ENCODE measurements at regions not wholly inside any gene's neighbourhood (a gene's known extent, or its start where the extent isn't known, plus 50 kb on each side); places are given as distances from the start of the nearest gene placed in this dataset.
A peak's percentile ranks its signal among the peaks of the same experiment; 100 is the strongest.
"Not testable (repeated sequence)": the region's sequence is repeated elsewhere in the genome, so short reads cannot be mapped to it uniquely, and the experiment has no call there.

DNA sequence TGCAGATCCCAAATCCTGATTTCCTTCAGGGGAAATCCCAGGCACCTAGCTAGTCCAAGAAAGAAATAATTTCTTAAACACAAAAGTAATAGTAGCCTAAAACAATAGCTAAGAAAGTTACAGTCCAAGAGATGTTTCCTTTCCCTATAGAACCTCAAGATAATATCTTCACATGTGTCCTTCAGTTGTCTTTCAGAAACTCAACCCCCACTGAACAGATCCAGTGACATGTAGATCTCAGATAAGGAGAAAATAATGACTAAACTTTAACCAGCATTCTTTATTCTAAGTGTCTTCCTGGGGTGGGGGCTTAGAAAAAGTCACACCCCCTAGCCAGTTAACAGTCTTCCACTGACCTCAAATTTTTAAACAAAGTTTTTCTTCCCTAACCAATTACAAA is 131.3 kb upstream of the ADRA1B start:
- no peak for DNase-seq (ENCODE audit: low spot score)

DNA sequence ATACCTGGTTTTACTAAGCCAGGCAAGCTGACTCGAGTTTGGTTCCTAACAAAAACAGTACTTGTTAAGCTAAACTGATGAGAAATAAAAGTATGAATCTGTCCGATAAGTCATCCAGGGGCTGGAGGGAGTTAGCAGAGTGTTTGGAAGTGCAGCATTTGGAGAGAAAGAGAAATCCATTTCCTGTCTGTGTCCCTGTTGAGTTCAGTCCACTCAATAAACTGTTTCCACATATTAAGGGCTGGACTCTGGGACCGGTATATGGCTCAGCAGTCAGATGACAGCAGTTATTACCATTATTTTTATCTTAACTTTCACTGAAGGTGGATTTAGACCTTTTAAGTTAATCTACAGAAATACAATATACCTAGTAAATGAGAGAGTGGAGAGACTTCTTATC is 130.6 kb upstream of the ADRA1B start:
- no peak for DNase-seq (ENCODE audit: low spot score)

DNA sequence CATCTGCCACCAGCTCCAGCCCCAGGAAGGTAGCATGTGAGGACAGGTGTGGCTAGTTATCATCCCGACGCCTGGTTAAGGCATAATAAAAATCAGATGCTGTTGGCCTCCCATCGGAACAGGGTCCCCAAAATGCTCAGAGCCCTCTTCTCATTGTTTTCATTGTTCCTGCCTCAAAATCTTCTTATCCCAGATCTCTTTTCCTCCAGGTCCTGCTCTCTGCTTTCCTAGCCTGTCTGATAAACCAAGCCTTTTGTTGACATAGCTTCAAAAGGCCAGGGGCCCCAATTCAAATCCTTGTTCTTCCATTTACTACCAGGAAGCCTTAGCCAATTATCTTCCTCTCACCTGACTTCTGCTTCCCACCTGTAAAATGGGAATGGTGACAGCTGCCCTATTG is 130.1 kb upstream of the ADRA1B start:
- no peak for DNase-seq (ENCODE audit: low spot score)

DNA sequence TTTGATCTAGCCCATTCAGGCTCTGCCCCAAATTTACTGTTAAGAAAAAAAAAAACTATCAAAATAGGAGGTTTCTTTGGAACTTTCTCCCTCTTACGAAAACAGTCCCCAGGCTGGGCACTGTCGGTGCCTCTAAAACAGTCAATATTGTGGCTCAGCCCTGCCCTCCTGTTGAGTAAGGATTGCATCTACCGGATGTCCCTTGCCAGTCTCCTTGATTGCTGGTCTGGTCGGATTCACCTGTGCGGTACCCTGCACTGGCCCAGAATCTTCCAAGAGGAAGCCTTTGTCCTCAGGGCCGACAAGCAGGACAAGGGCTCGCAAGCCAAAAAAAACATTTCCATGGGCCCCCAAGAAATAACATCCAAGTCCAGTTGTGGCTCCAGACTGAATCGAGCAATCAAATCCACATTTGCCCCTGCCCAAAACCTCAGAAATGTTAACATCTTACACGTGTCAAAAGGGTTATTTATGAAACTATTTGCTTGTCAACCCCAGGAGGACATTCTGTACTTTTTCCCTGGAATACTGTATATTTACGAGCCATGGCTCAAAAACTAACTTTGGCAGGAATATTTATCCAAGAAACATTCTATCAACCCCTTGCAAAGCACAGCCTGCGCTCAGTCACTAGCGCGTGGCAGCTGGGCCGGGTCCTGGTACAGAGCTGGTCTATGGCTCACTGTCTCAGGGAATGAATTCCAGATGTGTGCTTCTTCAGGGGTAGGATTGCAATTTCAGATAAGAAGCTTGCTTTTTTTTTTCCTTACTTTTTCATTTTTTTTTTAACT is 129.2 kb upstream of the ADRA1B start:
- no peak for DNase-seq (ENCODE audit: low spot score)

DNA sequence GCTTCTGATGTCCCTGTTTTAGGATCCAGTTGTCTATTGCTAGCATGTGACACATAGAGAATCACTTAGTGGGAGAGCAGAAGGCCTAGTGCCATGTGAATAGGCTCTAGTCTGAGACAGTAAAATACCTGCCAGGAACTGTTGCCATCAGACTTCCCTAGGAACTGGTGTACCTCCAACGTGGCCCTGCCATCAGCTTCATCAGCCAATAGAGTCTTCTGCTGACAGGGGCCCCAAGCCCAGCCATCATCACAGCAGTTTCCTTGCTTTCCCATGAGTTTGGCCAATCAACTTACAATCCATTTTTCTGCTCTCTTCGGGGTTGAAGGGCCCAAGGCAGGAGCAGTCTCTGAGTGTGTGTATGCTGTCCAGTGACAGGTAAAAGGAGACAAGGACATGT is 128.4 kb upstream of the ADRA1B start:
- no peak for DNase-seq (ENCODE audit: low spot score)

DNA sequence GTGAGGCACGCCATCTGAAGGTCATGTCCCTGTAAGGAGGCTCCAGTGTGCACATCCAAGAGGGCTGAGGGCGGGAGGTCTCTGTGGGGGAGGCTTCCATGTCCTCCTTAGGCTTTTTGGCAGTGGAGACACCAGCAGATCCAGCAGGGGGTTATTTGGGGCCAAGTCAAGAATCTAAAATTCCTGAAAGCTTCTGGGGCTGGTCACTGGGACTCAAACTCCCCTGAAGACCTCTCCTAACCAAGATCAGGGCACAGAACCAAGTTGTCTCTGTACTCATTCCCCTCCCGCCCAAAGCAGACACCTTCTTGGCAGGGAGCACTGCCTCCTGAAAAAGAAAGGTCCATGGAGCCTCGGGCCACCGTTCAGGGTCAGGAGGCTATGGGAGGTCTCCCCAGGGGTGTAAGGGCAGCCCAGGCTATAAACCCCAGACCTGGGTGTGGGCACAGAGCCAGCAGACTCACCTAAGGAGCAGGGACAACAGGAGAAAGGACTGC is 127.4 kb upstream of the ADRA1B start:
- no peak for DNase-seq (ENCODE audit: low spot score)

DNA sequence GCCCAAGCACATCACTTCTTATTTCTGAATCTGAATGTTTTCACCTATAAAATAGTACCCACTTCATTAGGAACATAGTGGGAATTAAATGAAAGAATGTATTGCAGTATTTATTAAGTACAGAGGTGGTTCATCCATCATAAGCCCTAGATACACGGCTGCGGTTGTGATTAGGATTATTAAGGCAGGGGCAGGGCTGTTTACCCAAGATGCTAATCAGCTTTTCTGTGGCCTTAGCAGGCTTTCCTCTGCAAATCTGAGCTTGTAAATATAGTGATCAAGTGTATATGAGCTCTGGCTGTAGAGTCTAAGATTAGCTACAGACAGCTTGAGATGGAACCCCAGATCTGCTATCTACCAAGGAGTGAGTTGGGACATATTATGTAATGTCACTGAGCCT is 124.1 kb upstream of the ADRA1B start:
- DNase-seq (ENCODE audit: low spot score) = no peak

DNA sequence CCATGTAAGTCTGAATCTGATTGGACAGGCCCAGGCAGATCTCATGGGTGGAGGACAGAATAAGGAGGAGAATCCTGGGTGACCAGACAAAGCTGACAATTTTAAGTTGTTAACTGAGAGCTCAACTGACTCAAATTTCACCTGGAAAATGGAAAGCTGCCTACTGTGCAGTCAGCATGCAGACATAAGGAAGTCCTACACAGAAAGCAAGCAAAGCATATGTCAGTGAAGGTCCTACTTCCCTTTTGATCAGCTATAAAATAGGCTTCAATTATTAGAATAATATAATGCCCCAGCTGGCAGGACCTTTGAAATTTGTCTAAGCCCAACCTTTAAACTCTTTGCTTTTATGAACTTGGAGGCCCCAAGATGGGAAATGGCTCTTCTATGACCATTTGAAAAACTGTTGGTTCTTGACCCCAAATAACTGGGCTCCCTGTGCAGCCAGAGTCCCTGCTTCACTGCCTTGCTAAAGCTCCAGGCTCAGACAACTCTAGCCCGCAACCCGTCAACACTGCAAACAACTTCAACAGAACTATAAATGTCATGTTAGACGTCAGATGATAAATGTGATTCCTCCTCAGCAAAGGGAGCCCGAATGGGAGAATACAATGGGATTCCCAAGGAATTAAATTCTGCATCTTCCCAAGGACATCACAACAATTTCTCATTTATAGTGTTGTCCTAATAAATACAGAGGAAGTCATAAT is 118.9 kb upstream of the ADRA1B start:
- DNase-seq (ENCODE audit: low spot score) = peak; percentile 28

DNA sequence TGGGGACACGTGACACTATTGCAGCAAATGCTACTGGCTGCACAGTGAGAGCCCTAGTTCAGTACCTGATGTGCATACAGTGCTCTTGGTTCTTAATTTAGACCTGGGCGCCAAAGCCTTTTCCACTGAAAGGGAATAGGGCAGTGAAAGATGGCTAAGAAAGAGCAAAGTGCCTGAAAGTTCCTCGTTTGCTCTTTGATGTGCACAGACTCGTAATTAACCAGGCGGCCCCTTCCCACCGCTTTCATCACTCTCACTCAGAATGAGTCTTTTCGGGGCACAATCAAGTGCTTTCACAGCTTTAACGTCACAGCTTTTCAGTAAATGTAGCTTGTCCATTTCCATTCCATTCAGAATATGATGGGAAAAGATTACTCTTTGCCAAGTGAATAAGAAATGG is 116.6 kb upstream of the ADRA1B start:
- DNase-seq (ENCODE audit: low spot score) = no peak

DNA sequence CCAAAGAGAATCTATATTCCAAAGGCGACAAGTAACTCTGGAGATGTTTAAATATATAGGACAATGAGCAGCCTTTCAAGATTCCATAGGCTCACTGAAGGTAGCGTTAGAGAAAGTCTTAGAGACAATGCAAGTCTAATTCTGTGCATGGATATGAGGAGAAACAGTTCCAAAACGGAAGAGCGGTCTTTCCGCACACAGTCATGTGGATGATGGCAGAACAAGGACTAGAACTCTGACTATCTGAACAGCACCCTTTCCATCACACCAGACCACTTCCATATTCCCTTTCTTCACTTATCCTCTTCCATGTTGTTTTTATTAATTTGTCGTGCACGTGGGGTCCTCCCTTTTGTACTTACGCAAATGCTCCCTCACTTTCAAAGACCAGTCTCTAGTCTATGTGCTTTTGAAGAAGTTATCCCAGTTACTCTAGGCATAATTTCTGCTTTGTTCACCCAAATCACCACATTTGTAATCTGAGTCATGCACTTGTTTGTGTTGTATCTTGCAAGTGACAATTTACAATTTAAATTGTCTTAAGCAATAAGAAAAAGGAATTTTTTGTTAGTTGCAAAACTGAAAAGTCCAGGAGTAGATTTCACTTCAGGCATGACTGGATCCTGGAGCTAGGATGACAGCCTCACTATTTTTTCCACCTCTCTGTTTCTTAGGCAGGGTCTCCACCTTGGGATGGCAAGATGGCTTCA is 116.0 kb upstream of the ADRA1B start:
- no peak for DNase-seq (ENCODE audit: low spot score)

DNA sequence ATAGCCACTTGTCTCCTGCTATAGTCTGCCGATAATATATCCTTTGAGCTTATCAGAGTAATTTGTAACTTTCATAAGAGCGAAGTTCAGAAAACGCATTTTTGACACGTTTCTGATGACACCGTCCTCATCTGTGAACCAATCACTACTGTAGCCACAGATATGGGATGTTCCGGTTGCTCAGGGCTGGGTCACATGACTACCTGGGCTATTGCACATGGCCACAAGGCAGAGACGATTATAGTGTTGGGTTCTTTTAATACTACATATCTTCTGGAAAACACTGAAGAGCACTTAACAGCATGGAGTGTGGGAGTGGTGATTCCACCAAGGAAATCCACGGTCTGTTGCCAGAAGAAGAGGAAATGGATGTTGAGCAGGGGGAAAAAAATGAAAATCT is 115.0 kb upstream of the ADRA1B start:
- no peak for DNase-seq (ENCODE audit: low spot score)

DNA sequence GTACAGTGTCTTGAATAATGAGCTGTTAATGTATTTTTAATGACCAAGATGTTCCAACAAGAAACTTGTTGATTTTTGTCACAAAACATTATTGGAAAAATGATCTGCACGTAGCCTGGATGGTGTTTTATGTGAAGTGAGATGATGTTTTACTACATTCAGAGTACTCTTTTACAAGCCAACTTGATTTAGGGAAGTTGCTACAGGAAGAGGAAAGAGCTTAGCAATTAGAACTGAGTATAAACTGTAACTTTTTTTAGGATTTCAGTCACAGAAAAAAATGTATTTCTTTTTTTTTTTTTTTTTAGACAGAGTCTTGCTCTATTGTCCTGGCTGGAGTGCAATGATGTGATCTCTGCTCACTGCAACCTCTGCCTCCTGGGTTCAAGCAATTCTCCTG is 113.6 kb upstream of the ADRA1B start:
- peak; percentile 48 for DNase-seq (ENCODE audit: low spot score)

DNA sequence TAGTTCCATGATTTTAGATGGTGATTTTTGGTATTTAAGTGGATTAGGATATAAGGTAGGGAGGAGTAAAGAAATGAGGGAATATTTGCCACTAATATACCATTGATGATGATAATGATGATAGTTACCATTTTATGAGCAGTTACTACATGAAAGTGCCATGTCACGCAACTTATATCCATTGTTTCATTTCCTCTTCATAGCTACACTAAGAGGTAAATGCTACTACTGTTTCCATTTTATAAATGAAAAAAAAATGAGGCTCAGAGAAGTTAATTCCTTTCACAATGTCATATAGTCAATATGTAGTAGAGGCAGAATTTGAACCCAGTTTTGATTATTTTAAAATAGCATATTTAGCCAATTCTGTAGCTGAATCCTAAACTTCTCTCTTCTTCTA is 112.2 kb upstream of the ADRA1B start:
- no peak for DNase-seq (ENCODE audit: low spot score)

DNA sequence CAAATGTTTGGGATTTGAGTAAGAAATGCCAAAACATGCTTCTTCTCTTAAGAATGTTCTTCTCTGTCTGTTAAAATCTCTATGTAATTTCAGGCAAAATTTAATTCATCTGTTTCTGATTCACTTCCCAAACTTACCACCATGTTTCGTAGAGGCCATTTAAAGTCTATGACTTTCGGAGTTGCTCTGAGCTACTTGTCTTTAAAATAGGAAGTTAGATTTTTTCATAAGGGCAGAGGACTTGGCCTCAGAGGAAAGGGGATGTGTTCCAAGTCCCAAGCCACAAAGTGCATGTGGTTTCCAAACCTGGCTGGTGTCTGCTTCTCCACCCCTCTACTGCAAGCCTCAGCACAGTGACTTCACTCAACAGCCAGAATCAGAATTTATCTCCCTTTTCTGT is 111.3 kb upstream of the ADRA1B start:
- DNase-seq (ENCODE audit: low spot score) = peak; percentile 85

DNA sequence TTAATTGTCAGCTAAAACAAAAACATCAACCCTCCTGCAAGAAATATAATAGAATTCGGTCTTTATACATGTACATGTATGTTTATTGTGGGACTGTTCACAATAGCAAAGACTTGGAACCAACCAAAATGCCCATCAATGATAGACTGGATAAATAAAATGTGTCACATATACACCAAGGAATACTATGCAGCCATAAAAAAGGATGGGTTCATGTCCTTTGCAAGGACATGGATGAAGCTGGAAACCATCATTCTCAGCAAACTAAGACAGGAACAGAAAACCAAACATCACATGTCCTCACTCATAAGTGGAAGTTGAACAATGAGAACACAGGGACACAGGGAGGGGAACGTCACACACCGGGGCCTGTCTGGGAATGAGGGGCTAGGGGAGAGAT is 109.1 kb upstream of the ADRA1B start:
- DNase-seq (ENCODE audit: low spot score) = not testable (repeated sequence)

DNA sequence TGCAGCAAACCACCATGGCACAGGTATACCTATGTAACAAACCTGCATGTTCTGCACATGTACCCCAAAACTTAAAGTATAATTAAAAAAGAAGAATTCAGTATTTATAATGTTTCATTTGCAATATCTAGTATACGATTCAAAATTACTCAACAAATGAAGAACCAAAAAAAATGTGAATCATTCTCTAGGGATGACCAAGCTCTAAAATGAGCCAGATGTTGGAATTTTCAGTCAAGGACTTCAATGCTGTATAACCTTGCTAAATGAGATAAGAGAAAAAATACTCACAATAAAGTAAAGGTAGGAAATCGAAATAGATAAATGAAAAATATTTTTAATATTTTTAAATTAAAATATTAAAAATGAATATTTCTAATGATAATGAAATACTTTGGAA is 108.7 kb upstream of the ADRA1B start:
- no peak for DNase-seq (ENCODE audit: low spot score)

DNA sequence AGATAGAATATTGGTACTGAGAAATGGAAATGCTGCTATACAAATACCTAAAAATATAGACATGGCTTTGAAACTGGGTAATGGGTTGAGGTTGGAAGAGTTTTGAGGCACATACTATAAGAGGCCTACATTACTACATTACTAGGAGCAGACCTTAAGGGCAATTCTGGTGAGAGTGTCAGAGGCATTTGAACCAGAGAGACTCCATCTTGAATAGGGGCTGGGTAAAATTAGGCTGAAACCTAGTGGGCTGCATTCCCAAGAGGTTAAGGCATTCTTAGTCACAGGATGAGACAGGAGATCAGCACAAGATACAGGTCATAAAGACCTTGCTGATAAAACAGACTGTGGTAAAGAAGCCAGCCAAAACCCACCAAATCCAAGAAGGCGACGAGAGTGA is 104.6 kb upstream of the ADRA1B start:
- no peak for DNase-seq (ENCODE audit: low spot score)

DNA sequence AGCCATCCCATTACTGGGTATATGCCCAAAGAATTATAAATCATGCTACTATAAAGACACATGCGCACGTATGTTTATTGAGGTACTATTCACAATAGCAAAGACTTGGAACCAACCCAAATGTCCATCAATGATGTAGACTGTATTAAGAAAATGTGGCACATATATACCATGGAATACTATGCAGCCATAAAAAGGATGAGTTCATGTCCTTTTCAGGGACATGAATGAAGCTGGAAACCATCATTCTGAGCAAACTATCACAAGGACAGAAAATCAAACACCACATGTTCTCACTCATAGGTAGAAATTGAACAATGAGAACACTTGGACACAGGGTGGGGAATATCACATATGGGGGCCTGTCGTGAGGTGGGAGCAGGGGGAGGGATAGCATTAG is 103.5 kb upstream of the ADRA1B start:
- DNase-seq (ENCODE audit: low spot score) = not testable (repeated sequence)

DNA sequence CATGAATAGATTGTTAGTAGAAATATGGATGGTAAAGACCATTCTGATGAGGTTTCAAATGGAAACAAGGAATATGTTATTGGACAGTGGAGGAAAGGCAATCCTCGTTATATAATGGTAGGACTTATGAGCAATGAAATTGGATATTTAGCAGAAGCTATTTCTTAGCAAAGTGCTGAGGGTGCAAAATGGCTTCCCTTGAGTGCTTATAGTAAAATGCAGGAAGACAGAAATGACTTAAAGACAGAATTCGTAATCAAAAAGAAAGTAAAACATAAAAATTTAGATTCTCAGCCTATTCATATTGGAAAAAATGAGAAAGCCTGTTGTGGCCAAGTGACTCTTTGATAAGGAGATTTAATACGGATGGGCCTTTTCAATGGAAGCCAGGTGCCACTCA is 102.1 kb upstream of the ADRA1B start:
- no peak for DNase-seq (ENCODE audit: low spot score)

DNA sequence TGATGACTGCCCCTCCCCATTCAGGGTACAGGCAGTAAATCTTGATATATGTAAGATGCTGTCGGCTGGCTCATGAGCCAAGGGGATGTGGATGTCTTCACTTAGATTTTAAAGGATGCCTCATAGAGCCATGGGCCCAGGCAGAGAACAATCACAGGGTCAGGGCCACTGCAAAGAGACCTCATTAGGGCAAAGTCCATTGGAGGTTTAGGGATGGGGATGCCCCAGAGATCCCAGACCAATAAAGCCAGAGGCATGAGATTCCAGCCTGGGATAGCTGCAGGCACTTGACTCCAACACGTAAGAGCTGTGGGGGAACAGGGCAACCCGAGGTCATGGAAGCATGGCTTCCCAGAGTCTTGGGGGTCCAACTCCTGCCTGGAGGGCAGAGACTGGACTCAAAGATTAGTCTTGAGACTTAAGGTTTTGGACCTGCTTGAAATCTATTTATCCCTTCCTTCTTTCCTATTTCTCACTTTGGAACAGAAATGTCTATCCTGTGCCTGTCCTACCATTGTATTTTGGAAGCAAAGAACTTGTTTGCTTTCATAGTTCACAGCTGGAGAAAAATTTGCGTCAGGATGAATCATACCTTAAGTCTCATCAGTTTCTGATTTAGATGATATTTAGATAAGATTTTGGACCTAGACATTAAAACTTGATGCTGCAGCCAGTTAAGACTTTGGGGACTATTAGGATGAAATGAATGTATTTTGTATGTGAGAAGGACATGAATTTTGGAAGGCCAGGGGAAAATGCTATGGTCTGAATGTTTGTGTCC is 101.3 kb upstream of the ADRA1B start:
- no peak for DNase-seq (ENCODE audit: low spot score)

DNA sequence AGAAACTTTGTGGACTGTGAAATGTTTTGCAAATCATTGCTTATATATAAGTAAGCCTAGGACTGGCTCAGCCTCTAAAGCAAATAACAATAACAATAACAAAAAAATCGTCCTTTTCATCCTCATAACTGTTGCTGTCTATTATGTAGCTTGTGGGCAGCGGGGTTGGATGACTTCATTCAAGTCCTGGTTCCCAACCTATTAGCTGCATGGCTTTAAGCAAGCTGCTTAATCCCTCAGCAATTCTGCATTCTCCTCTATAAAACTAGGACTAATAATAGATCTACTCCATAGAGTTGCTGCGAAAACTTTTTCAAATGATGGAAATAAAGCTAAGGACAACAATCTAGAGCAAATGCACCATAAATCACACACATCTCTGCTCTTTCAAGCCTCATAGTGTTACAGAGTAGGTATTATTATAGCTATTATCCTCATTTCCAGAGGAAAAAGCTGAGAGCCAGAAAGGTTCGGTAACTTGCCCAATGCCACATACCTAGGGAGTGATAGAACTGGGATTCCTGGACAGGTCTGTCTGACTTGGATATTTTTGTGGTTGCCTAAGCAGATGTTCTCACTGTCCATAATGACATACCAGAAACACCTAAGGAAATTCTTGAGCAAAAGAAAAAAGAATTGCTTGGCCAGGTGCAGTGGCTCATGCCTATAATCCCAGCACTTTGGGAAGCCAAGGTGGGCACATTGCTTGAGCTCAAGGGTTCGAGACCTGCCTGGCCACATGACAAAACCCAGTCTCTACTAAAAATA is 98.8 kb upstream of the ADRA1B start:
- no peak for DNase-seq (ENCODE audit: low spot score)

All from pons (tissue), 1 donor.